GM10248 (cell line): ENCODE measurements at regions not wholly inside any gene's neighbourhood (a gene's known extent, or its start where the extent isn't known, plus 50 kb on each side); places are given as distances from the start of the nearest gene placed in this dataset.

ENCODE experiments used
- CTCF ChIA-PET: fragments of 300-600 bp; sonication (Branson Sonifier 250); formaldehyde crosslinking; extraction: SDS; loops from one replicate; lab custom pipeline; 2021; ENCODE audit warnings: antibody characterized with exemption; lab: Yijun Ruan, JAX
- POLR2A ChIA-PET: fragments of 350-650 bp; sonication (Branson Sonifier 250); formaldehyde crosslinking; extraction: SDS; loops from one replicate; lab custom pipeline; 2020; ENCODE audit warnings: antibody characterized with exemption; lab: Yijun Ruan, JAX
- DNase-seq: peaks from one replicate; pipeline ENCODE4 v3.0.0; 2012; ENCODE audit errors: extremely low spot score
- TF ChIP-seq, protein P1 (sequence below): IDR thresholded peaks from 2 replicates; pipeline ENCODE4 v1.5.1; 2012; ENCODE audit warnings: mild to moderate bottlenecking, low read depth; ENCODE audit errors: extremely low read depth, missing control alignments, control extremely low read depth

DNA sequence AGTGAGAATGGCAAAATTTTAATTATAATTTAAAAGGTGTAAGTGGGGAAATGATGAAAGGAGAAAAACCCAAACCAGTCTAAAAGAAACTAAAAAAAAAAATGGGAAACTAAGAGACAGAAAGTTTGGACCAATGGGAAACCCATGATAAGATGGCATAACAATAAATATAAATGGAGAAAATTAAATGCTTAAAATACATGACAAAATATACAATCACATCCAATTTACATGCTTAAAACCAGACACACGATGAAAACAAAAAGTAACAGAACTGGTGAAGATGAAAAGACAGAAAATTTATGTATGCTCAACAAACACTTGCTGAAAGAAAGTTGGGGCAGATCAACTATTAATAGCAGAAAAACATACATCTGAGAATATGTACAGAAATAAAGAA is 1471.1 kb downstream of the TBC1D22A start:
- POLR2A ChIA-PET = no interaction called here
- TF ChIP-seq, protein P1, sequence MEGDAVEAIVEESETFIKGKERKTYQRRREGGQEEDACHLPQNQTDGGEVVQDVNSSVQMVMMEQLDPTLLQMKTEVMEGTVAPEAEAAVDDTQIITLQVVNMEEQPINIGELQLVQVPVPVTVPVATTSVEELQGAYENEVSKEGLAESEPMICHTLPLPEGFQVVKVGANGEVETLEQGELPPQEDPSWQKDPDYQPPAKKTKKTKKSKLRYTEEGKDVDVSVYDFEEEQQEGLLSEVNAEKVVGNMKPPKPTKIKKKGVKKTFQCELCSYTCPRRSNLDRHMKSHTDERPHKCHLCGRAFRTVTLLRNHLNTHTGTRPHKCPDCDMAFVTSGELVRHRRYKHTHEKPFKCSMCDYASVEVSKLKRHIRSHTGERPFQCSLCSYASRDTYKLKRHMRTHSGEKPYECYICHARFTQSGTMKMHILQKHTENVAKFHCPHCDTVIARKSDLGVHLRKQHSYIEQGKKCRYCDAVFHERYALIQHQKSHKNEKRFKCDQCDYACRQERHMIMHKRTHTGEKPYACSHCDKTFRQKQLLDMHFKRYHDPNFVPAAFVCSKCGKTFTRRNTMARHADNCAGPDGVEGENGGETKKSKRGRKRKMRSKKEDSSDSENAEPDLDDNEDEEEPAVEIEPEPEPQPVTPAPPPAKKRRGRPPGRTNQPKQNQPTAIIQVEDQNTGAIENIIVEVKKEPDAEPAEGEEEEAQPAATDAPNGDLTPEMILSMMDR = no peak
- DNase-seq = no peak
- CTCF ChIA-PET = no interaction called here

DNA sequence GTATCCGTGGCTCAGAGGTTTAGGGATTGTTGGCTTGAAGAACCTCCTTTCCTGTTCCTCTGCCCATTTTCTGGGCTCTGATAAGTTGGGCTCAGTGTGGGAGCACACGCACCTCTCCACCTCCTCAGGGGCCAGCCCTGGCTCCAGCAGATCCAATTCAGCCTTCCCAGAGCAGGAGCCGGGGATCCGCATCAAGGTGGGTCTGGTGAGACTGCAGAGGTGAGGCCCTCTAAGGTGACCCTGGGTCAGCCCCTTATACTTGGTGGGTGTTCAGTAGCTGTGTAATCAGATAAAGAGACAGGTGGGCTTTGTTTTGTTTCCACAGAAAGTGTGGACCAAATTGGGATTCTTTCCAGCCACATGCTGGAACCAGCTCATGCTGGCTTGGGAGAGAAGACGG is 1466.0 kb downstream of the TBC1D22A start:
- no peak for DNase-seq
- TF ChIP-seq, protein P1 = no peak
- ChIA-PET CTCF (no interaction called here), POLR2A (no interaction called here)

DNA sequence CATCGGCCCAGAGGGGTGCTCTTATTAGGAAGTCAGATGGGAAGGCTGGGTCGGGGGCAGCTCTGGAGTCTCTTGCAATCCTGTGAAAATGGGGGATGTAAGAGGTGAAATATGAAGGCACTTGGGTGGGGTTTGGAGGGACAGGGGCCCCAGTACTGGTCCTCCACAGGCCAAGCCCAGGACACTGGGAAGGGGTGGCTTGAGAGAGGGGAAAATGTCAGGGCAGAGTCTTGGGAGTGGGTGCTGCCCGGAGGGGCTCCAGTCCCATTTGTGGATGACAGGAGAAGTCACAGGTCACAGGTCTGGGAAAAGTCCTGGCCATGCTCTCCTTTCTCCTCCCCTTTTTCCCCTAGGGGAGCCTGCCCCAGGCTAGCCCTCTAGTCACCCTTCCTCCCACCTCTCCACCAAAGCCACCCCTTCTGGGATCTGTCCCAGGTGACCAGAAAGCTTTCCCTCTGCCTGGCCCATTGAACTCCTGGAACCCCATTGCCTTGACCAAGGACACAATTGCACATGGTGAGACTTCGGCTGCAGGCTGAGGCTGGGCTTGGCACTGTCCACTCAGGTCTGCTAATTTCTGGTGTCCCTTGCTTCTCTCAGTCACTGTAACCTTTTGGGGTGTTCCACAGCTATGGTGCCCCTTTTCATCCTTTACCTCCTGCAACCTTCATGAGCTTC is 1465.0 kb downstream of the TBC1D22A start:
- POLR2A ChIA-PET = no interaction called here
- CTCF ChIA-PET = no interaction called here
- TF ChIP-seq, protein P1 = no peak
- DNase-seq = no peak

DNA sequence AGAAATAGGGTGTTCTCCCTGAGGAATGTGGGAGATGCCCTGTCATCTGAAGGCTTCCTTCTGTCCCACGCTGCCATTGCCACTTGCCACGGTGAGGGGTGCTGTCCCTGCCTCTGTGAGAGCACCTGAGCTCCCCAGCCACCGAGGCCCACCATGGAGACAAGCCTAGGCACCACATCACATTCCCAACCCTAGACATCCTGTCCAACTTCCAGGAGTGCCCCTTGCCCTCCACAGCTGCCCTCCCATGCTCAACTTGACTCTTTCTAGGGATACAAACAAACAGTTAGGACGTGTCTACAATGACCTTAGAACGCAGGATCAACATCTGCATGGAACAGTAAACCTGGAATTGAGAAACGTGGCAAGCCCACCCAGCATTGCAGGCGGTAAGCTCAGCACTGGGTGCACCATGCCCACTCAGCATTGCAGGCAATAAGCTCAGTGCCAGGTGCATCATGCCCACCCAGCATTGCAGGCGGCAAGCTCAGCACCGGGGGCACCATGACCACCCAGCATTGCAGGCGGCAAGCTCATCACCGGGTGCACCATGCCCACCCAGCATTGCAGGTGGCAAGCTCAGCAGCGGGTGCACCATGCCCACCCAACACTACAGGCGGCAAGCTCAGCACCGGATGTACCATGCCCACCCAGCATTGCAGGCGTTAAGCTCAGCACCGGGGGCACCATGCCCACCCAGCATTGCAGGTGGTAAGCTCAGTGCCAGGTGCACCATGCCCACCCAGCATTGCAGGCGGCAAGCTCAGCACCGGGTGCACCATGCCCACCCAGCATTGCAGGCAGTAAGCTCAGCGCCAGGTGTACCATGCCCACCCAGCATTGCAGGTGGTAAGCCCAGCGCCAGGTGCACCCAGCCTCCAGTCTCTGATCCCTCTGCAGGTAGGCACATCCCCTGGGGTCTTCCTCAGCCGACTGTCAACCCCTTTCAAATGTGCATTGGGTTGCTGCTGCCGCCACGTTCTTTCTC is 1463.9 kb downstream of the TBC1D22A start:
- TF ChIP-seq, protein P1 = no peak
- no peak for DNase-seq
- ChIA-PET POLR2A (no interaction called here), CTCF (no interaction called here)

DNA sequence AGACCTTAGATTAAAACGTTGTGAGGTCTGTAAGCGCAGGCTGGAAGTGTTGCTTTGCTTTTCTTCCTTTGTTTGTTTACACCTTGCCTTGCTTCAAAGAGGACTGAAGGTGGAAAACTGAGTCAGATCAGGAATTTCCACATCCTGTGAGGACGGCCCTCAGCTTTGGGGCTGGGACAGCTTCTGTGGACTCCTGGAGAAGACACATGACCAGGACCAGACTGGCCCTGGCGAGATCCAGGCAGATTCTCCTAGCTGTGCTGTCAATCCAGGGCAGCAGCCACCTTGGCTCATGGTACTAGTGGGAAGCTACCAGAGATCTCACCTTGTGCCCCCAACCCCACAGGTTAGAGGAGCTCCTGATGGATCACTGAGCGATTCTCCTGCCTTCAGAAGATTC is 1461.9 kb downstream of the TBC1D22A start:
- ChIA-PET CTCF (no interaction called here), POLR2A (no interaction called here)
- TF ChIP-seq, protein P1 = no peak
- DNase-seq = no peak

DNA sequence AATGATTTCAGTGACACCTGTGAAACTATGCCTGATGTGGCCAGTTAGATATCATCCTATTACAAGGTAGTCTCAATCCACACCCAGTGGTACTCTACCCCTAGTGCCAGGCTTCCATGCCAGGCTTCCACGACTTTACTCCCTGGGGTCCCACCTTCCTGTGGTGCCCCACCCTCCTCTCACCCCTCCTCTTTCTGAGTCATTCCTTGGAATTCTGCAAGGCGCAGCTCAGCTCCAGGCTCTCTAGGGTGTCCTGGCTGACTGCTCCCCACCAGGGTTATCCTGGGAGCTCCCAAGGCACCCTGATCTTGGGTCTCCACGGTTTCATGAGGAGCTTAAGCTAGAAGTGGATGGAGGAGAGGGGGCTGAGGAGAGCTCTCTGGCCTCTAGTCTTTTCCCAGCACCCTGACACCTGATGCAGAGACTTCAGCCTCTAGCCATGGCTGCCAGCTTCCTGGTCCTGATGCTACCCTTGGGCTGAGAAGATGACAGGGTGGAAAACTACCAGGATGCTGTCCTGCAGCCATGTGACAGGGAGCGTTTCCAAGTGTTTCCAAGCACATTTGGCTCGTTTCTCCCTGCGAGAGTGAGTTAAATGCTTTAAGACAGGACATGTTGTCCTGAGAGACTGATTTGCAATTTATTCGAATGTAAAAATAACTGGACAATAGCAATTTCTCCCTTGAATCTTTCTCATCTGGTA is 1461.2 kb downstream of the TBC1D22A start:
- no peak for DNase-seq
- ChIA-PET CTCF (no interaction called here), POLR2A (no interaction called here)
- TF ChIP-seq, protein P1 = no peak
